Stimulated activated CD4-positive, alpha-beta T cell treated with anti-CD3 and anti-CD28 coated beads, TNF-alpha, amount 100 ng/mL, for 48 hours (primary cell): ENCODE measurements at regions not wholly inside any gene's neighbourhood (a gene's known extent, or its start where the extent isn't known, plus 50 kb on each side); places are given as distances from the start of the nearest gene placed in this dataset.

Source experiments
- DNase-seq, 3 donors: peaks; one replicate each; pipeline ENCODE4 v3.0.0-alpha.2; 2020; ENCODE audit warnings: low read depth in 3 of 3

GRCh38 chr5:147168578-147169327 is 66.1 kb upstream of the STK32A start:
- DNase-seq, result no peak

- DNase-seq, result no peak
Observed at GRCh38 chr5:147169399-147169798, 65.4 kb upstream of the STK32A start.

- no peak for DNase-seq
Observed at GRCh38 chr5:147169901-147170300, 64.9 kb upstream of the STK32A start.

GRCh38 chr5:147170603-147171002 is 64.2 kb upstream of the STK32A start:
- no peak for DNase-seq

DNA sequence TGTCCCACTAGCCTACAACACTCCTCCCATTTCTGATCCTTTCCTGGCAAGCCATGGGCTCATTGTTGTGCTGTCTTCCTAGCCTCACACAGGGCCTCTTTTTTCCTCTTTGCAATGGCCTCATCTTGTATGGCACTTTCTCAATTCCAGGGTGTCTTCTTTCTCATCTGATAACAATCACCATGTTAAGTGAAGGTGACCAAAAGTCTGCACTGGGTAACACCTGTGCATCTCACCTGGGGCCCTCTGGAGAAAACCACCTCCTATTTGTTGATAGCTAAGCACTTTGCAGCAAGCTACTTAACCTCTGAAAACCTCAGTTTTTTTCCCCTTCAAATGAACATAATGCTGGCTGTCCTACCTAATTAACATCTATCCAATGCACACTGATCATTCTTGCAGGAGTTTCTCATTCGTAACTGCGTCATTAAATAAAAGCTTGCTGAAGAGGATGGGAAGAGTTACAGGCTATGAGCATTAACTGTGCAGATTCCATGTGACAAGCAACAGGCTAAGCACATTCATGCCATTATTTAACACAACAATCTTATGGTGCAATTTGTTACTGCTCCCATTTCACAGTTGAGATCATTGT is 60.1 kb upstream of the STK32A start:
- no peak for DNase-seq

GRCh38 chr5:147175516-147176097 is 59.2 kb upstream of the STK32A start:
- no peak for DNase-seq

DNA sequence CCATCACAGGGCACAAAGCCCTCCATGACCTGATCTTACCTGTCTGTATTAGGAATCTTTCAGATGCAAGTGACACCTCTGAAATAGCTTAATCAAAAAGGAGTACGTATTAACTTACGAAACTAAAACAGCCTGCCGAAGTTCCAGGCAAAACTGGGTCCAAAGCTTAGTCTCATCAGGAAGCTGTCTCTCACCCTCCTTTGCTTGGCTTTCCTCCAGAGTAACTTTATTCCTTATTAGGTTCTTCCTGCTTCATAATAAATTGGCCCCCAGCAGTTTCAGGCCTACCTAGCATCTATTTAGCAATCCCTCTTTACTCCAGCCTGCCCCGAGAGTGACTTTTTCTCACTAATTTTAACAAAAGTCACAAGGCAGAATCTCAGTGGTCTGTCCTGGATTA is 58.4 kb upstream of the STK32A start:
- DNase-seq, result no peak

- DNase-seq, result no peak
Observed at GRCh38 chr5:147177125-147177840, 57.5 kb upstream of the STK32A start.

GRCh38 chr5:147179562-147180147 is 55.2 kb upstream of the STK32A start:
- no peak for DNase-seq

DNA sequence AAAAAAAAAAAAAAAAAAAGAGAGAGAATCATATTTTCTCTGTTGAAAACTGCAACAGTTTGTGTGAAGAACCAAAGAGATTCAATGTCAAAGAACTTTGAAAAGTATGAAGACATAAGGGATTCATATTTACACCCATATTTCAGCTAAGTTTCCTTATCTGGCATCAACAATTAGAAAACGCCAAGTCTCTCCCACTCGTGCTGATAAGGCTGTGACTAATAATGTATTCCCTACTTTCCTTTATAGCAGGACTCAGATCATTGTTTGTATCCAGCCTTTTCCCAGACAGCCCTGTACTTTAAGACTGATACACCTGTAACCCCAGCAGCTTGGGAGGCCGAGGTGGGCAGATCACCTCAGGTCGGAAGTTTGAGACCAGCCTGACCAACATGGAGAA is 54.1 kb upstream of the STK32A start:
- no peak for DNase-seq
